Stomach (tissue), 8 donors: ENCODE measurements at regions not wholly inside any gene's neighbourhood (a gene's known extent, or its start where the extent isn't known, plus 50 kb on each side); places are given as distances from the start of the nearest gene placed in this dataset.
"Not testable (repeated sequence)": the region's sequence is repeated elsewhere in the genome, so short reads cannot be mapped to it uniquely, and the experiment has no call there.

Experiments used
- DNase-seq, 2 donors: peaks; one replicate each; pipeline versions ENCODE4 v3.0.0 to v3.0.0-alpha.2; 2013 to 2019
- H3K27ac ChIP-seq, 5 donors: fragments of 200-600 bp in 4 of 5; sonication (generic) in 4 of 5; one replicate each; pipeline ENCODE4 v1.5.1; 2013 to 2019; ENCODE audit warnings: mild to moderate bottlenecking in 1 of 5, moderate library complexity in 1 of 5
- H3K27me3 ChIP-seq, 3 donors: fragments of 200-600 bp; sonication (generic); one replicate each; pipeline ENCODE4 v1.5.1; 2017 to 2019; ENCODE audit warnings: mixed run types in 1 of 3
- H3K36me3 ChIP-seq, 4 donors: fragments of 200-600 bp; sonication (generic); 1 replicate in 3 of 4; 2 replicates in 1 of 4; pipeline ENCODE4 v1.5.1; 2016 to 2019
- H3K4me1 ChIP-seq, 4 donors: fragments of 200-600 bp; sonication (generic); one replicate each; pipeline ENCODE4 v1.5.1; 2016 to 2019
- H3K4me3 ChIP-seq, 4 donors: fragments of 200-600 bp; sonication (generic) in 3 of 4; one replicate each; pipeline ENCODE4 v1.5.1; 2016 to 2019; ENCODE audit warnings: mild to moderate bottlenecking in 1 of 4
- H3K9me3 ChIP-seq, 4 donors: fragments of 200-600 bp; sonication (generic); one replicate each; pipeline ENCODE4 v1.5.1; 2016 to 2019
- EP300 ChIP-seq: sonication (generic); formaldehyde crosslinking; IDR thresholded peaks from one replicate; pipeline ENCODE4 v1.6.1; 2017; ENCODE audit warnings: antibody characterized with exemption
- POLR2A ChIP-seq, 4 donors: fragments of 450-650 bp; IDR thresholded peaks; one replicate each; pipeline ENCODE4 v1.6.1; 2016; ENCODE audit warnings: antibody characterized with exemption in 4 of 4, control low read depth in 2 of 4, mild to moderate bottlenecking in 1 of 4, moderate library complexity in 1 of 4
- POLR2AphosphoS5 ChIP-seq, 3 donors: sonication (generic); formaldehyde crosslinking; IDR thresholded peaks; one replicate each; pipeline ENCODE4 v1.6.1; 2016; ENCODE audit warnings: antibody characterized with exemption in 3 of 3
- WGBS, 5 donors: extraction: QIAGEN DNeasy Blood & Tissue Kit in 3 of 5; methylation state at CpG; one replicate each; pipeline versions ENCODE4 v1.1.5 to v1.1.7; 2013 to 2018; 5-methylcytosine and 5-hydroxymethylcytosine counted together
- intact Hi-C: fragments of 100-400 bp; cut with DNase I; formaldehyde crosslinking; loops from one replicate; pipeline ENCODE4 v1.15.1; 2023; ENCODE audit warnings: low total_unique reads
- TF ChIP-seq, protein P1 (sequence below), 7 experiments: fragments of 450-650 bp in 4 of 7; fragments of 200-600 bp in 3 of 7; sonication (generic) in 3 of 7; IDR thresholded peaks; one replicate each; pipeline ENCODE4 v1.5.1; 2016 to 2019; ENCODE audit warnings: antibody characterized with exemption in 7 of 7, control low read depth in 2 of 7, mild to moderate bottlenecking in 1 of 7
- donor health status: healthy with polysubstance abuse.
- donor health status: Bipolar disorder and iron deficiency.
- donor health status: healthy.

GRCh38 chr4:97139791-97140190 lies 1003.5 kb downstream of the STPG2 start:
- no peak overlapping the region for H3K27ac ChIP-seq
- H3K4me1 ChIP-seq = no peaks in the 10 kb centered on the region
- no peak overlapping the region for H3K4me3 ChIP-seq
- DNase-seq = no peak
- no peaks in the 10 kb centered on the region for H3K27me3 ChIP-seq
- H3K9me3 ChIP-seq = no peaks in the 10 kb centered on the region
- H3K36me3 ChIP-seq = no peaks in the 10 kb centered on the region
- TF ChIP-seq, protein P1, sequence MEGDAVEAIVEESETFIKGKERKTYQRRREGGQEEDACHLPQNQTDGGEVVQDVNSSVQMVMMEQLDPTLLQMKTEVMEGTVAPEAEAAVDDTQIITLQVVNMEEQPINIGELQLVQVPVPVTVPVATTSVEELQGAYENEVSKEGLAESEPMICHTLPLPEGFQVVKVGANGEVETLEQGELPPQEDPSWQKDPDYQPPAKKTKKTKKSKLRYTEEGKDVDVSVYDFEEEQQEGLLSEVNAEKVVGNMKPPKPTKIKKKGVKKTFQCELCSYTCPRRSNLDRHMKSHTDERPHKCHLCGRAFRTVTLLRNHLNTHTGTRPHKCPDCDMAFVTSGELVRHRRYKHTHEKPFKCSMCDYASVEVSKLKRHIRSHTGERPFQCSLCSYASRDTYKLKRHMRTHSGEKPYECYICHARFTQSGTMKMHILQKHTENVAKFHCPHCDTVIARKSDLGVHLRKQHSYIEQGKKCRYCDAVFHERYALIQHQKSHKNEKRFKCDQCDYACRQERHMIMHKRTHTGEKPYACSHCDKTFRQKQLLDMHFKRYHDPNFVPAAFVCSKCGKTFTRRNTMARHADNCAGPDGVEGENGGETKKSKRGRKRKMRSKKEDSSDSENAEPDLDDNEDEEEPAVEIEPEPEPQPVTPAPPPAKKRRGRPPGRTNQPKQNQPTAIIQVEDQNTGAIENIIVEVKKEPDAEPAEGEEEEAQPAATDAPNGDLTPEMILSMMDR (IDR thresholded peaks at IDR 0.05) = no peak
- TF ChIP-seq POLR2A (IDR thresholded peaks at IDR 0.05) (no peak), POLR2AphosphoS5 (IDR thresholded peaks at IDR 0.05) (no peak), EP300 (no peak)
- intact Hi-C loops = no loop called here
- 39 to 59% (median 44%) methylated on average over 4 of the region's 4 CpGs for WGBS, 5 donors

DNA sequence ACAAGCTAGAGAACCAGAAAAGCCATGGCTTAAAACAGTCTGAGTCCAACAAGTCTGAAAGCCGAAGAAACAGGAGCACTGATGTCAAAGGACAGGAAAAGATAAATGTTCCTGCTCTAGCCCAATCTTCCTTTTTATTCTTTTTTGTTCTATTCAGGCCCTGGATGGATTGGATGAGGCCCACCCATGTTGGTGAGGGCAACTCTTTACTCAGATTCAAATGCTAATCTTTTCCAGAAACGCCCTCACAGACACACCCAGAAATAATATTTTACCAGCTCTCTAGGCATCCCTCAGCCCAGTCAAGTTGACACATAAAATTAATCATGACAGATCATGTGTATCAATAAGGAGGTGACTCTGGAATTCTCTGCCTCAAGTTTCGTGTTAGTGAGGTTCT lies 1002.7 kb downstream of the STPG2 start:
- Histone ChIP-seq H3K9me3 (no peaks in the 10 kb centered on the region), H3K4me1 (no peaks in the 10 kb centered on the region), H3K27me3 (no peaks in the 10 kb centered on the region), H3K4me3 (no peak overlapping the region), H3K36me3 (no peaks in the 10 kb centered on the region), H3K27ac (no peak overlapping the region)
- DNase-seq = no peak
- 55 to 71% (median 57%) methylated on average over 3 of the region's 3 CpGs for WGBS, 5 donors
- intact Hi-C loops = no loop called here
- TF ChIP-seq EP300 = no peak

DNA sequence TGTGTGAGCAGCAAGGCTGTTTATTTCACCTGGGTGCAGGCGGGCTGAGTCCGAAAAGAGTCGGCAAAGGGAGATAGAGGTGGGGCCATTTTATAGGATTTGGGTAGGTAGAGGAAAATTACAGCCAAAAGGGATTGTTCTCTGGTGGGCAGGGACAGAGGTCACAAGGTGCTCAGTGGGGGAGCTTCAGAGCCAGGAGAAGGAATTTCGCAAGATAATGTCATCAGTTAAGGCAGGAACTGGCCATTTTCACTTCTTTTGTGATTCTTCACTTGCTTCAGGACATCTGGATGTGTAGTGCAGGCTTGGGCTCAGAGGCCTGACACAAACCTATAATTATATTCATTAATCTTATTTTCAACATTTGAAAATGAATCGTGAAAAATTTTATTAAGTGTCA lies 1001.9 kb downstream of the STPG2 start:
- H3K4me3 ChIP-seq, intact Hi-C loops, DNase-seq, H3K9me3 ChIP-seq, H3K4me1 ChIP-seq, H3K36me3 ChIP-seq, H3K27ac ChIP-seq, H3K27me3 ChIP-seq: not testable (repeated sequence)
- 87 to 94% (median 90%) methylated on average over 5 of the region's 5 CpGs for WGBS, 5 donors

DNA sequence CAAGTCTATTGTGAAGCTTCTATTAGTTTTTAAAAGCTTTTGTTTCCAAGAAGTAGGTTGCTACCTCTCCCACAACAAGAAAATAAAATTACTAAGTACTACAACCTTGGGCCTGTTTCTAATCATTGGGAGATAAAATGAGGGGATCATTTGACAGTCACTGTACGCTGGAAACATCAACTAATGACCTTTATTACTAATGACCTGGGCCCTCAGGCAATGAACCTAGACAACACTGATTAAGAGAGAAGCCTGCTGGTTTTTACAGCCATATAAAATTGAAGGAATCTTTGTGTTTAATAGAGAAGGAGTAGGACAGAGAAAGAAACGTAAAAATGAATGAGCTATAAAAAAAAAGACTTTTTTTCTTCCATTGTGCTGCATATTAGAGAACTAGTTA lies 1000.9 kb downstream of the STPG2 start:
- no peaks in the 10 kb centered on the region for H3K4me1 ChIP-seq
- no peak overlapping the region for H3K4me3 ChIP-seq
- DNase-seq = no peak
- intact Hi-C loops = no loop called here
- 47 to 60% (median 52%) methylated on average over 2 of the region's 2 CpGs for WGBS, 5 donors
- no peak overlapping the region for H3K27ac ChIP-seq
- no peaks in the 10 kb centered on the region for H3K9me3 ChIP-seq
- H3K27me3 ChIP-seq = no peaks in the 10 kb centered on the region
- TF ChIP-seq POLR2AphosphoS5 (IDR thresholded peaks at IDR 0.05) = no peak
- TF ChIP-seq EP300 = no peak
- no peak for TF ChIP-seq POLR2A (IDR thresholded peaks at IDR 0.05)
- TF ChIP-seq, protein P1 (IDR thresholded peaks at IDR 0.05) = no peak
- no peaks in the 10 kb centered on the region for H3K36me3 ChIP-seq

DNA sequence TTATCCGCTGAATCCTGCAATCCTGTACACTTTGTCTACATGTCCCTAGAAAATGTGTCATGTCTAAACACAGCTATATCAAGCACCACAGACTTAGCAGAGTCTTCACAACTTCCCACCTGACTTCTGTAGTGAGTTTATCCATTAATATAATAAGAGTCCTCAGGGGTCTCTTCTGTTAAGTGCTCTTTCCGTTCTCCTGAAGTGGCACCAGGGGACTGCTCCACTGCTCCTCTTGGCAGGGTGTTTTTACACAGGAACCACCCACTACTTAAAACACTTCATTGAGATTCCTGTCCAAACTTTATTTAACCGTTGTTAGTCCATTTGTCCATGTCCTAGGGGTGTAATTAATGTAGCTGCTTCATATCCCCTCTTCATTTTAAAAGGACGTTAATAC lies 1000.4 kb downstream of the STPG2 start:
- Histone ChIP-seq H3K27me3 (no peaks in the 10 kb centered on the region), H3K4me3 (no peak overlapping the region), H3K27ac (no peak overlapping the region), H3K4me1 (no peaks in the 10 kb centered on the region), H3K9me3 (no peaks in the 10 kb centered on the region), H3K36me3 (no peaks in the 10 kb centered on the region)
- DNase-seq = no peak
- intact Hi-C loops = no loop called here
- no peak for TF ChIP-seq POLR2AphosphoS5 (IDR thresholded peaks at IDR 0.05)
- TF ChIP-seq, protein P1 (IDR thresholded peaks at IDR 0.05) = no peak
- TF ChIP-seq EP300 = no peak
- no peak for TF ChIP-seq POLR2A (IDR thresholded peaks at IDR 0.05)
- 73 to 81% (median 80%) methylated on average over 4 of the region's 4 CpGs for WGBS, 5 donors

DNA sequence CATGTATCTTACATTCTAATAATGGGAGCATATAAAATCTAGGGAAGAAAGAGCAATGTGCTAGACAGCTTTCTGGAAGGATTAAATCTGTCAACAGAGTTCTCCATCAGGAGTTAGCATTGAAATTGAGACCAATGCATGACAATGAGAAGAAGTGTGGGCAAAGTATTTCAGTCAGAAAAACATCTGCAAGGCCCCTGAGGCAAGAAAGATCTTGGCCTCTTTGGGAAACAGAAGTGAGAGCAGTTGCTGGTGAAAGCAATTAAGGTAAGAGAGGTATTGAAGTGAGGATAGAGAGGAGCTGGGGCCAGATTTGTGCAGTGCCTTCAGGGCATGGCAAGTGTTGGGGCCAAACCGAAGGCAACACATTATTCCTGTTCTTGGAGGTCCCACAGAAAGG lies 999.1 kb downstream of the STPG2 start:
- H3K4me1 ChIP-seq = no peaks in the 10 kb centered on the region
- H3K4me3 ChIP-seq = no peak overlapping the region
- no peak for DNase-seq
- no peak overlapping the region for H3K27ac ChIP-seq
- H3K9me3 ChIP-seq = no peaks in the 10 kb centered on the region
- intact Hi-C loops = no loop called here
- 89 to 100% (median 90%) methylated on average over 1 of the region's 1 CpG for WGBS, 5 donors
- no peaks in the 10 kb centered on the region for H3K36me3 ChIP-seq
- no peak for TF ChIP-seq POLR2AphosphoS5 (IDR thresholded peaks at IDR 0.05)
- TF ChIP-seq, protein P1 (IDR thresholded peaks at IDR 0.05) = no peak
- no peak for TF ChIP-seq POLR2A (IDR thresholded peaks at IDR 0.05)
- TF ChIP-seq EP300 = no peak
- H3K27me3 ChIP-seq = no peaks in the 10 kb centered on the region
